ENCODE measurements at regions not wholly inside any gene's neighbourhood (a gene's known extent, or its start where the extent isn't known, plus 50 kb on each side); places are given as distances from the start of the nearest gene placed in this dataset.

GRCh38 chr15:47644722-47645121, 72.6 kb upstream of the SEMA6D start:
- DNase-seq (ENCODE audit: low spot score): no peak

- DNase-seq (ENCODE audit: low spot score): no peak
Observed at GRCh38 chr15:47650564-47650963, 66.7 kb upstream of the SEMA6D start.

GRCh38 chr15:47652328-47652727, 65.0 kb upstream of the SEMA6D start:
- no peak for DNase-seq (ENCODE audit: low spot score)

GRCh38 chr15:47652844-47653243, 64.5 kb upstream of the SEMA6D start:
- no peak for DNase-seq (ENCODE audit: low spot score)

- no peak for DNase-seq (ENCODE audit: low spot score)
Observed at GRCh38 chr15:47661661-47662180, 55.6 kb upstream of the SEMA6D start.

- DNase-seq (ENCODE audit: low spot score): no peak
Observed at GRCh38 chr15:47663101-47663500, 54.2 kb upstream of the SEMA6D start.
